H1 (cell line): ENCODE measurements at regions not wholly inside any gene's neighbourhood (a gene's known extent, or its start where the extent isn't known, plus 50 kb on each side); places are given as distances from the start of the nearest gene placed in this dataset.

ENCODE experiments used
- CTCF ChIA-PET: fragments of 300-600 bp; sonication (Branson Sonifier 250); formaldehyde crosslinking; loops from one replicate; lab custom pipeline; 2021; ENCODE audit not compliant: partially characterized antibody; lab: Charles Lee
- POLR2A ChIA-PET: fragments of 300-600 bp; sonication (Branson Sonifier 250); formaldehyde crosslinking; loops from one replicate; lab custom pipeline; 2021; ENCODE audit warnings: inconsistent platforms; ENCODE audit not compliant: partially characterized antibody; lab: Charles Lee
- DNase-seq, 2 experiments: peaks; one replicate each; pipeline versions ENCODE4 v3.0.0 to v3.0.0-alpha.2; 2010 to 2022; ENCODE audit warnings: low spot score in 2 of 2, low read depth in 1 of 2, mixed read lengths in 1 of 2
- FAIRE-seq: peaks from 2 replicates; lab custom pipeline; 2011; peaks lifted over from hg19 to GRCh38; lab: Jason Lieb, UNC
- H2AFZ ChIP-seq: 2 replicates; pipeline ENCODE4 v1.8.1; 2012; ENCODE audit warnings: low read length, inconsistent platforms
- H2AK5ac ChIP-seq: 2 replicates; pipeline ENCODE4 v1.6.1; 2013; ENCODE audit warnings: low read depth, low read length
- H2BK120ac ChIP-seq: replicated peaks from 2 replicates; pipeline ENCODE3; 2013; ENCODE audit warnings: low read depth, low read length, inconsistent platforms
- H2BK12ac ChIP-seq: 2 replicates; pipeline ENCODE4 v1.6.1; 2013; ENCODE audit warnings: low read depth, low read length
- H2BK15ac ChIP-seq: 2 replicates; pipeline ENCODE4 v1.6.1; 2013; ENCODE audit warnings: low read length
- H2BK20ac ChIP-seq: 2 replicates; pipeline ENCODE4 v1.6.1; 2013; ENCODE audit warnings: low read length
- H2BK5ac ChIP-seq: 2 replicates; pipeline ENCODE4 v1.6.1; 2013; ENCODE audit warnings: low read depth, low read length
- H3K14ac ChIP-seq: 2 replicates; pipeline ENCODE4 v1.6.1; 2013; ENCODE audit warnings: inconsistent platforms; ENCODE audit not compliant: insufficient read length
- H3K18ac ChIP-seq: 2 replicates; pipeline ENCODE4 v1.6.1; 2013; ENCODE audit warnings: low read length; ENCODE audit errors: extremely low read depth
- H3K23ac ChIP-seq: 2 replicates; pipeline ENCODE4 v1.6.1; 2013; ENCODE audit warnings: inconsistent platforms; ENCODE audit not compliant: insufficient read length
- H3K23me2 ChIP-seq: 2 replicates; pipeline ENCODE4 v1.6.1; 2013; ENCODE audit warnings: low read depth, low read length
- H3K27ac ChIP-seq: 2 replicates; pipeline ENCODE4 v1.6.1; 2011; ENCODE audit warnings: low read depth, low read length, inconsistent platforms
- H3K27me3 ChIP-seq, 4 experiments: replicated peaks in 1 of 4; 1 replicate in 1 of 4; 2 replicates in 3 of 4; pipeline versions ENCODE4 v1.6.1 to v1.8.1; 2011 to 2013; ENCODE audit warnings: low read length in 3 of 4, mild to moderate bottlenecking in 3 of 4, inconsistent platforms in 2 of 4, mixed read lengths in 2 of 4, moderate library complexity in 1 of 4; ENCODE audit not compliant: control insufficient read depth in 3 of 4, insufficient read depth in 3 of 4; ENCODE audit errors: extremely low read depth in 1 of 4
- H3K36me3 ChIP-seq, 4 experiments: 2 replicates each; pipeline versions ENCODE4 v1.6.1 to v1.8.1; 2011 to 2013; ENCODE audit warnings: mild to moderate bottlenecking in 4 of 4, low read length in 3 of 4, moderate library complexity in 2 of 4, control low read depth in 1 of 4, inconsistent platforms in 1 of 4; ENCODE audit not compliant: insufficient read depth in 4 of 4, control insufficient read depth in 2 of 4
- H3K4ac ChIP-seq: replicated peaks from 2 replicates; pipeline ENCODE3; 2013; ENCODE audit warnings: low read length, low read depth, mixed read lengths, inconsistent platforms; ENCODE audit not compliant: insufficient read length
- H3K4me1 ChIP-seq, 4 experiments: replicated peaks in 1 of 4; 1 replicate in 1 of 4; 2 replicates in 3 of 4; pipeline versions ENCODE4 v1.6.1 to v1.8.1; 2011 to 2013; ENCODE audit warnings: low read length in 3 of 4, inconsistent platforms in 2 of 4, mixed read lengths in 1 of 4; ENCODE audit not compliant: insufficient read depth in 4 of 4, control insufficient read depth in 3 of 4
- H3K4me2 ChIP-seq, 2 experiments: 2 replicates each; pipeline versions ENCODE4 v1.6.1 to v1.8.1; 2011 to 2013; ENCODE audit warnings: low read depth in 2 of 2, low read length in 2 of 2, control low read depth in 1 of 2, inconsistent platforms in 1 of 2, mild to moderate bottlenecking in 1 of 2; ENCODE audit not compliant: insufficient read depth in 1 of 2
- H3K4me3 ChIP-seq, 4 experiments: fragments of 200-600, 300-600 bp in 1 of 4; sonication (generic), shearing (Covaris generic), sonication (Bioruptor Twin) in 1 of 4; 2 replicates each; pipeline versions ENCODE4 v1.5.1 to v1.8.1; 2011 to 2016; ENCODE audit warnings: low read length in 4 of 4, low read depth in 3 of 4, control low read depth in 2 of 4, inconsistent platforms in 2 of 4, mild to moderate bottlenecking in 2 of 4, mixed read lengths in 1 of 4, moderate library complexity in 1 of 4; ENCODE audit not compliant: insufficient read depth in 2 of 4; ENCODE audit errors: extremely low read depth in 1 of 4
- H3K56ac ChIP-seq: replicated peaks from 2 replicates; pipeline ENCODE3; 2013; ENCODE audit warnings: low read depth, mild to moderate bottlenecking, mixed read lengths, low read length, inconsistent platforms; ENCODE audit not compliant: insufficient read length
- H3K79me1 ChIP-seq: 2 replicates; pipeline ENCODE4 v1.6.1; 2013; ENCODE audit warnings: low read depth, low read length, control low read depth
- H3K79me2 ChIP-seq, 2 experiments: 2 replicates each; pipeline versions ENCODE4 v1.6.1 to v1.8.1; 2012 to 2013; ENCODE audit warnings: low read length in 2 of 2, mild to moderate bottlenecking in 2 of 2, inconsistent platforms in 1 of 2; ENCODE audit not compliant: insufficient read depth in 2 of 2, control insufficient read depth in 1 of 2
- H3K9ac ChIP-seq, 4 experiments: replicated peaks in 1 of 4; 1 replicate in 1 of 4; 2 replicates in 3 of 4; pipeline versions ENCODE4 v1.6.1 to v1.8.1; 2011 to 2013; ENCODE audit warnings: low read depth in 3 of 4, low read length in 3 of 4, control low read depth in 2 of 4, mild to moderate bottlenecking in 2 of 4, moderate library complexity in 2 of 4, inconsistent platforms in 1 of 4; ENCODE audit errors: extremely low read depth in 1 of 4
- H3K9me3 ChIP-seq, 2 experiments: 2 replicates each; pipeline versions ENCODE4 v1.6.1 to v1.8.1; 2012 to 2013; ENCODE audit warnings: mild to moderate bottlenecking in 2 of 2, moderate library complexity in 2 of 2, control low read depth in 1 of 2, inconsistent platforms in 1 of 2, low read depth in 1 of 2, low read length in 1 of 2, mixed read lengths in 1 of 2; ENCODE audit not compliant: insufficient read depth in 2 of 2
- H4K20me1 ChIP-seq, 2 experiments: replicated peaks in 1 of 2; 2 replicates each; pipeline versions ENCODE3 to v1.8.1; 2011 to 2013; ENCODE audit warnings: inconsistent platforms in 2 of 2, low read length in 2 of 2, mild to moderate bottlenecking in 1 of 2; ENCODE audit not compliant: insufficient read depth in 2 of 2, control insufficient read depth in 1 of 2
- H4K5ac ChIP-seq: 2 replicates; pipeline ENCODE4 v1.6.1; 2013; ENCODE audit warnings: low read length, low read depth, mixed read lengths, inconsistent platforms; ENCODE audit not compliant: insufficient read length
- H4K8ac ChIP-seq: 2 replicates; pipeline ENCODE4 v1.8.0; 2013; ENCODE audit warnings: mild to moderate bottlenecking, moderate library complexity, low read length, inconsistent platforms; ENCODE audit not compliant: insufficient read depth; ENCODE audit errors: extremely low read depth
- H4K91ac ChIP-seq: replicated peaks from 2 replicates; pipeline ENCODE3; 2013; ENCODE audit warnings: low read length, mixed read lengths, inconsistent platforms; ENCODE audit not compliant: insufficient read length
- GTF2F1 ChIP-seq: IDR thresholded peaks from 2 replicates; pipeline ENCODE4 v1.6.1; 2012; ENCODE audit warnings: low read depth, low read length, improper control_type of control experiment, borderline replicate concordance
- NANOG ChIP-seq: IDR thresholded peaks from 2 replicates; pipeline ENCODE4 v1.6.1; 2011; ENCODE audit warnings: low read length, low read depth, mild to moderate bottlenecking, inconsistent platforms; ENCODE audit not compliant: insufficient read depth, poor library complexity, severe bottlenecking
- YY1 ChIP-seq: IDR thresholded peaks from 2 replicates; pipeline ENCODE4 v1.6.1; 2011; ENCODE audit warnings: low read depth, mild to moderate bottlenecking, low read length
- WGBS, 2 experiments: shearing (Covaris generic) in 1 of 2; methylation state at CpG; one replicate each; pipeline versions ENCODE4 v1.1.6 to v1.1.7; 2013 to 2015; ENCODE audit warnings: low lambda C conversion rate in 2 of 2, mixed read lengths in 2 of 2, inconsistent platforms in 1 of 2, low coverage in 1 of 2, missing lambda C conversion rate in 1 of 2; ENCODE audit not compliant: insufficient replicate concordance in 2 of 2, insufficient coverage in 1 of 2, insufficient read length in 1 of 2; ENCODE audit errors: extremely low coverage in 1 of 2, missing lambda C conversion rate in 1 of 2; 5-methylcytosine and 5-hydroxymethylcytosine counted together

GRCh38 chr11:11725438-11725837, 103.6 kb upstream of the GALNT18 start:
- WGBS, 2 experiments = 89% methylated on average over 5 of the region's 5 CpGs; no CpG with 5 or more reads in 1 of the 2 experiments
- FAIRE-seq = no peak

More at GRCh38 chr11:11725438-11725837, 103.6 kb upstream of the GALNT18 start:
- no peak overlapping the region for H3K14ac ChIP-seq
- no peak overlapping the region for H3K4me2 ChIP-seq
- H2BK5ac ChIP-seq = no peak overlapping the region
- no peak overlapping the region for H4K91ac ChIP-seq
- H2AK5ac ChIP-seq = no peak overlapping the region
- TF ChIP-seq GTF2F1 = no peak
- TF ChIP-seq YY1 = no peak
- TF ChIP-seq NANOG = no peak
- no peak overlapping the region for H3K27ac ChIP-seq
- H3K36me3 ChIP-seq = no peaks in the 10 kb centered on the region
- no peak overlapping the region for H4K8ac ChIP-seq
- H3K23me2 ChIP-seq = no peaks in the 10 kb centered on the region
- H3K4ac ChIP-seq = no peak overlapping the region
- no peak overlapping the region for H2BK20ac ChIP-seq
- no peak overlapping the region for H4K5ac ChIP-seq
- no peaks in the 10 kb centered on the region for H4K20me1 ChIP-seq
- ChIA-PET POLR2A (no interaction called here), CTCF (interaction anchor here (1.1 to 1.2 kb wide), 2 partner anchors 62 to 457 kb away, joined by 3 to 4 read pairs; no protein-coding TSS in a partner anchor)
- no peak overlapping the region for H2BK12ac ChIP-seq
- no peak overlapping the region for H3K18ac ChIP-seq
- no peaks in the 10 kb centered on the region for H3K79me1 ChIP-seq
- no peak overlapping the region for H3K23ac ChIP-seq
- no peak for DNase-seq
- no peak overlapping the region for H3K9ac ChIP-seq
- no peak overlapping the region for H3K4me3 ChIP-seq
- H3K79me2 ChIP-seq = no peaks in the 10 kb centered on the region
- no peaks in the 10 kb centered on the region for H3K4me1 ChIP-seq
- H3K27me3 ChIP-seq = peaks cover 0 to 1% (median 0%) of the 10 kb centered on the region in 4 experiments; a peak in 1 of 7 replicates
- H2AFZ ChIP-seq = no peak overlapping the region
- no peaks in the 10 kb centered on the region for H3K9me3 ChIP-seq
- no peak overlapping the region for H2BK120ac ChIP-seq
- H3K56ac ChIP-seq = no peak overlapping the region
- no peak overlapping the region for H2BK15ac ChIP-seq
